Activated T-cell treated with anti-CD3 and anti-CD28 coated beads for 48 hours (primary cell): ENCODE measurements at regions not wholly inside any gene's neighbourhood (a gene's known extent, or its start where the extent isn't known, plus 50 kb on each side); places are given as distances from the start of the nearest gene placed in this dataset.

Experiments
- DNase-seq: peaks from one replicate; pipeline ENCODE4 v3.0.0-alpha.2; 2020; ENCODE audit warnings: low read depth

- DNase-seq: no peak
Observed at GRCh38 chr22:48745842-48746788, 1081.6 kb downstream of the BRD1 start.

GRCh38 chr22:48744967-48745841, 1082.5 kb downstream of the BRD1 start:
- no peak for DNase-seq

GRCh38 chr22:48744283-48744641, 1083.4 kb downstream of the BRD1 start:
- no peak for DNase-seq

- DNase-seq: no peak
Observed at GRCh38 chr22:48743601-48744282, 1083.9 kb downstream of the BRD1 start.

GRCh38 chr22:48742556-48743343, 1084.9 kb downstream of the BRD1 start:
- DNase-seq: no peak

GRCh38 chr22:48742191-48742555, 1085.5 kb downstream of the BRD1 start:
- no peak for DNase-seq

GRCh38 chr22:48741540-48741939, 1086.1 kb downstream of the BRD1 start:
- DNase-seq: no peak

GRCh38 chr22:48740731-48741405, 1086.8 kb downstream of the BRD1 start:
- no peak for DNase-seq

GRCh38 chr22:48740086-48740730, 1087.5 kb downstream of the BRD1 start:
- no peak for DNase-seq

GRCh38 chr22:48739348-48740085, 1088.2 kb downstream of the BRD1 start:
- no peak for DNase-seq

- no peak for DNase-seq
Observed at GRCh38 chr22:48738204-48738980, 1089.3 kb downstream of the BRD1 start.

- no peak for DNase-seq
Observed at GRCh38 chr22:48737461-48738203, 1090.0 kb downstream of the BRD1 start.

GRCh38 chr22:48736593-48737460, 1090.8 kb downstream of the BRD1 start:
- DNase-seq: no peak

- no peak for DNase-seq
Observed at GRCh38 chr22:48734961-48735360, 1092.7 kb downstream of the BRD1 start.

- no peak for DNase-seq
Observed at GRCh38 chr22:48734359-48734758, 1093.3 kb downstream of the BRD1 start.

GRCh38 chr22:48729499-48730171, 1098.0 kb downstream of the BRD1 start:
- no peak for DNase-seq
